NCI-H1048 (cell line): ENCODE measurements at regions not wholly inside any gene's neighbourhood (a gene's known extent, or its start where the extent isn't known, plus 50 kb on each side); places are given as distances from the start of the nearest gene placed in this dataset.

ENCODE experiments used
- DNase-seq: peaks from one replicate; lab custom pipeline; 2025; lab: John Stamatoyannopoulos, UW

DNA sequence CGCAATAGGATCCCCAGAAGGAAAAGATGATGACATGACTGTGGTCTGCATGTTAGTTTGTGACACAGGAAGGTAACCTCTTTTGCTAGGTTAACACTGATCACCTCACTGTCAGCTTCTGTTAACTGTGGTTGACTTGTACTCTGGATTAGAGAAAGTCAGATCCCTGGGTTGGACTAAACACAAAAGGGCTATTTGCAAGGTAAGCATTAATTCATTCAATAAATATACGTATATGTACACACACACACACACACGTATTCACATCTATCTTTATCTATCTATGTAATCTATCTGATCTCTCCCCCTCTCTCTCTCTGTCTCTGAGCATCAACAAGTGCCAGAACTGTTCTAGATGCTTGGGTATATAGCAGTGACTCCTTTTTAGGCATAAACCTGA is 136.1 kb upstream of the SNX19 start:
- no peak for DNase-seq

DNA sequence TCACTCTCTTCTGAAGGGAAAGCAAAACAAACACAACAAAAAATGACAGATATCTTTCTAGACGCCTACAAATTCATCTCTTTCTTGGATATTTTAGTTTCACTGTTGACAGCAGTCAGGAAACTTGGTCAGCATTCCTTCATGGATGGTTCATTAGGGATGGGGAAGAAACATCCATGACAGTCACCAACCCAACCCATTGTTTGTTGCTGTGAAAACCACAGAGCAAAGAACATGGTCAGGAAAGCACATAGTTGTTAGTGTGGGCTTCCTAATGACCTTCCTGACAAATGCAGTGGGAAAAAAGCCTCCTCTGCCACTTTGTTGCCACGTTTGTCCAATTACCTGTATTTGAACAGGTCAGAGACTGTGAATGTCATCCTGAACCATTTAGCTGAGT is 139.8 kb upstream of the SNX19 start:
- no peak for DNase-seq

DNA sequence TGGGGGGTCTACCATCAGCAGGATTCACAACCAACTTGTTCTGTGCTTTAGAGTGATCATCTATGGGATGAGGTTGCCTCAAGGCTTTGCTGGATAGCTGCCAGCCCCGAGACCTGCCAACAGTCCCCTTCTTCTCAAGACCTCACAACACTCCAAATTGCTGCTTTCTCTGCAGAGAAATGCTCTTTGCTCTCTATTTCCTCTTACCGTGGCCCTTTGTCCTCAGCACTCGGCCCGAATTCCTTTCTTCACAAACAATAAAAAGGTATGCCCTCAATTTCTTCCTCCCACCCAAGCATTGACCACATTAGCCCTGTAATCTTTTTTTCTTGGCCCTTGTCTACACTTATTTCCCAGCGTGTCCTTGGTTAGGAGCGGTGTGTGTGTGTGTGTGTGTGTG is 147.4 kb upstream of the SNX19 start:
- no peak for DNase-seq

DNA sequence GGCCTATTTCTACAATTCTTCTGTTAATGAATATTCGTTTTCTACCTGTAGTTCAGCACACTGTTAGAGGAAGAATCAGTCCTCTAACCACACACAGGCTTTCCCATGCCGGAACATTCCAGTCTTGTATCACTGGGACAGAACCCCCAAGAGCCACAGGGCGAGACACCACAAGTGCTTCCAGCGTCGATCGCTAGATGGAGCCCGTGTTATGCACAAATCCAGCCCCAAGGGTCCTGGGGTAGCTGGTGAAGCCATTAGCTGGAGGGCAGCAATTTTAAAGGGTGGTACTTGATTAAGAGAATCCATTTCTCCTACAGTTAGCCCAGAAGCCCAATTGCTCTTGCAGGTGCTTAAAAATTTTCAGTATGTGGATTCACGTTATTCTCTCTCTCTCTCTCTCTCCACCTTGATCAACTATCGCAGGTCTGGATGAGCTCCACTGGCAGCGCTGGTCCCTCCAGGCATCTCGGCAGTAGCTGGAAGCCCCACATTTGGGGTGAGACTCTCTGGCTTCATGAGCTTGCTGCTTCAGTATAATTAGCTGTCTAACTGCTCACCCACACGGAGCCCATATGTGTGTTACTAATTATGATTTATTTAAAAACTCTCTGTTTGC is 148.2 kb upstream of the SNX19 start:
- DNase-seq, result peak; percentile 3

DNA sequence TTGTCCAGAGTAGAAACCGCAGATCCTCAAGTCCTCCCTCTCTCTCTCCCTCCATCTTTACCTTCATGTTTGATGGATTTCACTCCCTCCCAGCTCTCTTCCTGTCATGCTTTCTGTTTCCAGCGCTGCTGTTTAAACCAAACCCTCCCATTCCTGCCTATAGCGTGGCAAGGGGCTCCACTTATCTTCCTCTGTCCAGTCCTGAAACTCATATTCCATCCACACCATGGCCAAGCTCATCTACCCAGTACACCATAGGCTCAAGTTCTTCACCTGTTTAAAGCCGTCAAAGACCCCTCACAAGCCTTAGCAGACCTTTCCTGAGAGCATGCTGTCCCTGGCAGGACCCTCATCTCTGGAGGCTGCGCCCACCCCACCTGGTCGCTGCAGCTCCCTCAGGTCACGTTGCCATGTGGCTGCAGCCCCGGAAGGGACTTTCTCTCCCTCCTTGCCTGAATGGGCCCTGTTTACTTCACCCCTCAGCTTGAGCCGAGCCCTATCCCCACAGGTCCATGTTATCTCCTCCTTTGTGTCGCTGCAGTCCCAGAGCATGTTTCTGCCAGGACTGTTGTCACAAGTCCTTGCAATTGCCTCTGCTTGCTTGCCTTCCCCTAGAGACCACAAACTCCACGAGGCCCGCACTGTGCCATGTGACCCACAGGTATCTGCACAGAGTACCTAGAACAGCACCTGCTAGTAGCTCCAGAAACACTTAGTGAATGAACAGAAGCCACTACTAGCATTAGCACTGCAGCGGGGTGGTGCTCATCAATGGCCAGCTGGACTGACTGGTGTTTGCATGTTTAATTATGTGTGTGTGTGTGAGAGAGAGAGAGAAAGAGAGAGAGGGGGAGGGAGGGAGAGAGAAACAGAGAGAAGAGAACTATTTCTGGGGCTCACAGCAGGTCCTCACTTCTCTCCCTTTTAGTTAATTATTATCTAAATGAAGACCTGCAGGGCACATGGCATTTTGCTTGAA is 149.4 kb upstream of the SNX19 start:
- DNase-seq, result no peak

DNA sequence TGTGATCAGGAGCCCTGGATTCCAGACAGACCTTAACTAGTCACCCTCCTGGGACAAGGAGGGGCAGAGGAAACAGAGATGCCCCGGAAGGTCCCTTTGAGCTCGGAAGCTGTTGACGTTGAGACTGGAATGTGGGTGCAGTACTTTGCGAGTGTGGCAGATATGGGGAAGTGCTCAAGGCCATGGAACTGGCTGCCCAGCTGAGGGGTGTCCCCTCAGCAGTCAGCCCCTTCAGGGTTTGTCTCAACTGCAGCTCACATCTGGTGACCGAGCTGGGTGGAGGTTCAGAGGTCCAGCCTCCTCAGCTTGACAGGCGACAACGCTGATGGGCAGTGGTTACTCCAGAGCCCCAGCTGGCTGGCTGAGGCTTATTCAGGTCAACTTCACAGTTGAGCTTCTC is 150.3 kb upstream of the SNX19 start:
- DNase-seq, result no peak

DNA sequence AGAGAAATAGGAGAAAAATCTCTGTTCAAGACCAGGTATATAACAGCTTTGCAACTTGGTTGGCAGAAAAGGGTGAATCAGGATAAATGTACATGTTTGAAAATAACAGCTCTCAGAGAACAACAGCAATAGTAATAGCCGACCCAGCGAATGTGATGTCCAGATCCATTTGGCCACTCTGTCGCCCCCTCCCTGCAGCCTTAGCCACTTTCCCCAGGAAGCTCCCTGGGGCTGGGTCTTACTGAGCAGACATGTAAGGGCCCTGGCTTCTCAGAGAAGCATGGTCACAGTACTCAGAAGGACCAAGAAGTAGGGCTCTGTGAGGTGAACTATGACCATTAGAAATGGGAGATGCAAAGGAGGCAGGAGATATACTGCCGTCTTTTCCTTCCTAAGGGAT is 154.1 kb upstream of the SNX19 start:
- no peak for DNase-seq

DNA sequence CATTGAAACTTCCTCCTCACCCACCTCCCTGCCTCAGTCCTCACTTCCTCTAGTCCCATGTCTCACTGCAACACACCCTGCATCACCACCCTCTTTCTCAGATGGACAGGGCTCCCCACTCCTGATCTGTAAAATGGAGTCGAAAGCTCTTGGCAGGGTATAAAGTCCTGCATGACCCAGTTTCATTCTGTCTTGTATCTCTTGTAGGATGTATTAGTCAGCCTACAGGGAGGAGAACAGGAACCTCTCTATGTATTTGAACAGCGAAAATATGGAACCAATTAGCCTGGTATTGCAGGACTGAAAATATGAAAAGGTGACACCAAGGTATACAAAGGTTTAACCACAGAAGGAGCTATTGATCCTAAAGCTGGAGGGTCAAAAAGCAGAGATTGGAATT is 156.9 kb upstream of the SNX19 start:
- DNase-seq, result no peak

DNA sequence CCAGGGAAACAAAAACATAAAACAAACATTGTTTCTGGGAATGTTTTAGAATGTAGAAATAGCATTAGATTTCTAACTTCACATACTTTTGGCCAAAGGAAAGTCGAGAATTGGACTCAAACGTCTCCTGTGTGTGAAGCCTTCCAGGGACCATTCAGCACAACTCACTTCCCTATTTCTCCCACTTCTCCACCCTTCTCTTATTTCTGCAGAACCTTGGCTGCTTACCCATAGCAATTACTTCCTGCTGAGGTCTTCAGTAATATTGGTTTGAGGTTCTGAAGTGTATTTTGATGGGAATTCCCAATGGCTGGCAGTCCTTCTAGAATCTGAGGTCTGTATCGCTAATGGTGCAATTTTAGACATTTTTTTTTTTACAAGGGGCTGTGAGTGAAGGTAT is 158.3 kb upstream of the SNX19 start:
- no peak for DNase-seq

DNA sequence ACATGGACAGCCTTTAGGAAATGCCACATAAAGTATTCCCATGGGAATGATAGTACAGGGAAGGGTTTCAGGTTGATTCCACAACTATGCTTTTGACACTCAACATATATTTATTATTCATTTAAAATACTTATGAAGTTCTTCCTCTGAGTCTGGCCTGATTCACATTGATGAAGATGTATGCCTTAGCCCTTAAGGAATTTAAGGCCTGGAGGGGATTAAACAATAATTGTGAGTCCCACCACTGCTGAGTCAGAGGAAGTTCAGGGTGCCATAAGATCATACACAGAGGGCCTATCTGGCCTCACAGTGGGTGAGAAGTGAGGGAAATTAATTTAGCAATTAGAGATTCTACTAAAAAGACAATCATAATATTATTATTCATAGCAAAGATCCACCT is 161.1 kb upstream of the SNX19 start:
- no peak for DNase-seq

DNA sequence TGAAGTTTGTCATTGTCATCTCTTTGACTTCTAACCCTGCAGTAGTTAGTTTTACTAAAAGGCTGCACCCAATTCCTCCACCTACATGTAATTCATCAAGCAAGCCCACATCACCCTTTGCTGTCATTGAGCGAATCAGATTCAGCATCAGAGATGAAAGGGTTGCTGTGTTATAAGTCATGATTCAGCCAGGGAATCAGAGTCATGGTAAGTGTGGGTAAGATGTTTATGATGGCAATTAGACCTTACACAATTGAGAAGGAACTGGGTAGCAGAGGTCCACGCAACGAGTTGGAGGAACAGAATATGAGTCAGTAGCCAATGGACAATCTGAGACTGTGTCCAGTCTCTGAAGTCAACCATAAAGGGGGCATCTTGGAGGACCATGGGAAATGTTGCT is 162.8 kb upstream of the SNX19 start:
- no peak for DNase-seq

DNA sequence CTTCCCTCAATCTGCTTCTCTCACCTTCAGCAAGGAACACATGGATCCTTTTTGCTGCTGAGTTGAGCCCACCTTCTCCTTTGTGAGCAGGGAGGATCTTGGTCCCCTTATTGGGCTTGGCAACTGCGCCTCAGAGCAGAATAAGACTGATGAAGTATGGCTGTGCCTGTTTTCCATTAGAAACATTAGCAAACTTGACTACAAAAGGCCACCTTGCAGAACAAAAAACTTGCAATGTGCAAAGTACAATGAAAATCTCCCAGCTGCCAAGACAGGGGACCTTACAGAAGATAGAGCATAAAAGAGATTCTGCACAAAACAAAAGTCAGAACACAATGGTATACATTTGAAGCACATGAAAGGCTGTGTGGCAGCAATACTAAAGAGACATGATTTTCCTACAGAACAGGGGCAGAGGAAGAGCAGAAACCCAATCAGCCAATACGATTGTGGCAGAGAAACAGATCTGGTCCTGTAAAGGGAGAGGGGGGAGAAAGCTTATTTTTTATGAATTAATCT is 173.5 kb upstream of the SNX19 start:
- no peak for DNase-seq

DNA sequence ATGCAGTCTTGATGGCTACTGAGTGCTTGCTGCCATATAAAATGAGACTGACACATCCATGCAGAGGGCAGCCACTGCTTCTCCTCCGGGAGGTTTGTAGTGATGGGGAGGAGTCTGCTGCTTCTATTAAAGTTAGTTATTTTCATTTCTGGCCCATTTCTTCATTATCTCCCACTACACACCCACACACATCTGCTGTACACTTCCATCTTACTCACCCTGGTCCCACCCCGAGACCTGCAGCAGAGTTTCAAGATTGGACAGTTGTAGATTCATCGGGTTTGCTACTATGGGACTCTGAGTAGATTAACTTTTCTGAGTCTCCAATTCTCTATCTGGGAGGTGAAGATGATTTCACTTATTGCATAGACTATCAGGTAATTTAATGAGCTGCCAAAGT is 176.2 kb upstream of the SNX19 start:
- DNase-seq, result no peak

DNA sequence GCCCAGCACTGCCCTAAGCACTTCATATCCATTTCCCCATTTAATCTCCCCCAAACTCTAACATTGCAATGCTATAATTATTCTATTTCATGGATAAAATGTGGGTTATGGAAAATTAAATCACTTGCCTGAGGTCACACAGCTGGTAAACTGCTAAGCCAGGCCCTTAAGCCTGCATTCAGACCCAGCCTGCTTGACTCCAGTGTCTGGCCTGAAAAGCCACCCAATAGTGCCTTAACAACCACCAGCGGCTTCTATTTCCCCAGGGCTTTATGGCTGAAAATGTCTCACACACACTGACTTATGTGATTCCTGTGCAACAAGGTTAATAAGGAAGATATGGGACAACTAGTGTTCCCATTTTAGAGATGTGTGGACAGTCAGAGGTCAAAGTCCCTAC is 178.5 kb upstream of the SNX19 start:
- DNase-seq, result no peak

DNA sequence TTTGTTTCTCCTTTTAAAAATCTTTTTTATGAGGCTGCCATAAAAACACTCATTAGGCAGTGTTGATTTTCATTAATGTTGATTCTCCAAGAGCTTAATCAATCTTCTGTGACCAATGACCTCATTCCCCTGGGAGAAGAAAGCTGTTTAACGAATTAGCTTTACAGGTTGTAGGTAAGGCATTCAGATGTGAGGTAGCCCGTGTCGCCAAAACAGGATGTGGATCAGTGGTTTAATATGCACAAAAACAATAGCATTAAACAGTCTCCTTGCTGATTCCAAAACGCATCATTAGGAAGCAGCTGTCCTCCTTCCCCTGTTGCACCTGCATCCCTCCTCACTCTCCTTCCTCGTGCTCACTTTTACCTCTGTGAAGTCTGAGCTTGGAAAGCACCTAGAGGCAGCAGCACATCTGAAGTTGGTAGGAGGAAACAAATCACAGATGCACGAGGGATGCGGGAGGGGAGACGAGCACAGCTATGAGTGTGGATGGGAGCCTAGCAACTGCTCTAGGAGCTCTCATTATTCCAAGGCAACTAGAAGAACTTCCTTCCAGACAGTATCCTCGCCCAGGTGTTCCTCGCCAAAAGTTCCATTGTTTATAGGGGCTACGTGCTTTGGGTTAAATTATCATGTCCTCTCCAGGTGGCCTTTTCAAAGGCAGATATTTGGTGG is 179.4 kb upstream of the SNX19 start:
- DNase-seq, result no peak

DNA sequence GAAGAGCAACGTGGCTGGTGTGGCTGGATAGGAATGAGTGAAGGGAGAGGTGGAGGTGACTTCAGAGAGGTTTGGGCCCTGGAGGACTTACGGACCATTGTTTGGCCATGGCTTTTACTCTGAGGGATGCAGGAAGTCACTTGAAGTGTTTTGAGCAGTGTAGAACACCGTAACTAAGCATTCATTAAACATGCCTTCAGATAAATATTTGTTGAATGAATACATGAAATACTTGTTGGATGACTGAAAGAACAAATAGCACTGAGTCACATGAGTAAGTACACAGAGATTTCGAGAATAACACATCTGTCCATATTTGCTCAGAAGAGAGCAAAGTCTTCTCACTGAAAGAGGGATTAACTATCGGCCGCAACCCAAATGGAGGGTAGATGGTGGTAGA is 182.7 kb upstream of the SNX19 start:
- DNase-seq, result no peak

DNA sequence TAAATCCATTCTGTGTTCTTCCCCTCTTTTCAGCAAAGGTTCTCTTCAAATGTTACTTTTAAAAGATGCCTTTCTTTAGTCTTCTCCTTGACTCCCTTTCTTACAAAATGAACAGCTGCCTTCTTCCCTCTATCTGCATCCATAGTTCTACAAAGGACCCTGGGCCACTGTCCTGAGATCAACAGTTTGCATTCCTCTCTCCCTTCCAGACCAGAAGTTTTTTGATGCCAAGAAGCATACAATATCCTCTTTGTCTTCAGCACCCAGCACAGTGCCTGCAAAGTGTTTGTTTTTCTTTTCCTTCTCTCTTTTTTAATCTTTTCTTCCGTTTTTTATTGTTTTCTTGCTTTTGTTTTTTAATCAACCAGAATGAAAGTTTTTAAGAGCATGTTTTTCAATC is 183.5 kb upstream of the SNX19 start:
- DNase-seq, result no peak

DNA sequence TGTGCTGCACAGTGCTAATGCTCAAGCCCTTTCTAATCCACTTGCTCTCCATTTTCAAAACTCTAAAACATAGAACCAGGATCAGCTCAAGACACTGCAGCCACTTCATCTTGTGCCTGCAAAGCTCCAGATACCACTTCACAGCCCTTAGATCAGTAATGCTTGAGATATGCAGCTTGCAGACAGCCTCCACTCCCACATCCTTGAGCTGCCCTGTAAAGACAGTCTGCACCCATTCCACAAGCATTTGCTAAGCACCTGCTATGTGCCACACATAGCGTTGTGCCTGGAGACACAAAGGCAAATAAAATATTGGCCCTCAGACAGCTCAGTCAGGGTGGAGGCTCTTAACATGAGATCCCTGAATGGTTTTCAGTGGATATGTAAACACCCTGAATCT is 192.5 kb upstream of the SNX19 start:
- DNase-seq, result no peak

DNA sequence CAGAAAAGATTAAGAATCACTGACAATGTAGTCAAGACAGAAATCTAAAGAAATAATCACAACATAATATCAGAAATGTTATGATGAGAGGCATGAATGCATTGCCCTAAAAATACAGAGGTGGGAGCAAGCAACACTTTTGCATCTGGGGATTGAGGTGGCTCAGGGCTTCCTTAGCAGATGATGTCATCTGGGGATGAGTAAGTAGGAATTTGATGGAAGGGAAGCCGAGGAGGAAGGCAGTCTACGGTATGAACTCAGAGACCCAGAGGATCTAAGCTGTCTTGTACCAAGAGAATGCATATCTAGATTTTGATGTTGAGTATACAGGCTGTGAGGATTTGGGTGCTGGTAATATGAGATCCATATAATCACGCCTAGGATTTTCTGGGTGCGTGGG is 193.0 kb upstream of the SNX19 start:
- no peak for DNase-seq

DNA sequence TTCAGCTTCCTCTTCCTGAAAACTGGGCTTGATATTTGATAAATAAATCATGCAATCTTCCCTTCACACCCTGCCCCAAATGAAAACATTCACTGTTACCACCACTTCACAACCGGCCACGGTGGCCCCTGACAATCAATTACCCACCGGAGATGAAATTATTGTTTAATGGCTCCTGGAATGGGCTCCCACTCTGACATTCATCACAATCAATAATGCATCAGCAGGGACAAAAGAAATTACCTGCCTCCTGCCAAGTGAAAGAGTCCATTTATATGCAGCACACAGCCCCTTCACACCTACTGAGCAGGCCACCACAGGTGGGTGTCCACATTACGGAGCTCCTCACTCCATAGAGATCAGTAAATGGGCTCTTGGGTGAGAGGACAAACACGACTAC is 193.5 kb upstream of the SNX19 start:
- no peak for DNase-seq

DNA sequence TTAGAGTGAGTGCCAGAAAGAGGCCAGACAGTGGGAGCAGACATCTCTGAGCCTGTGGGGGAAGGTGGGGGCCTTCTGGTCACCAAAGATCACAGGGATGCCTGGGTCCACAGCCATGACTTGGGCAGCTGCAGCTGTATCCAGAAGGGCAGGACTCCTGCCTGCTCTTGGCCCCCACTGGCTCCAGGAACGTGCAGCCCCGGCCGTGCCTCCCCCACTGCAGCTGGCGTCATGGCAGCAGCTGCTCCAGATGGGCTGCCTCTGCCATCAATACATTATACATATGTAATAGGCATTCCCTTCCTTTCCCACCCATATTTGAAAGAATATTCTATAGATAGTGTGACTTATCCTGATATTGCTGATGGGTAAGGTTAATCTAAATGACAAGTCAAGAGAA is 195.5 kb upstream of the SNX19 start:
- DNase-seq, result no peak

DNA sequence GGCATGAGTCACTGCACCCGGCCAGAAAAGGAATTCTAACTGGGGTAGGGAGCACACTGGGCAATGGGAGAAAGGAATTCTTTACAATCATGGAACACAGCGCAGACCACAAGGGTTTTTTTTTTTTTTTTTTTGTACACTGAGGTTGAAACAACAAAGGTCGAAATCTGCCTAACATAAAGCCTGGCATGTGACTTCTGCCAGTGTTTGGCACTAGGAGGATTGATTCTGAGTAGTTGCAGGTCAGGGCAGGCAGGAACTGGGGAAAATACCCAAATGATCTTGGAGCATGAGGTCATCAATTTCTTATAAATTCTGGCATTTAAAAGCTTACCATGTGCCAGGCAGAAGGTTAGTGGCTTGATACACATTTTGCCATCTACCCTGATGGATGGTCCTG is 202.0 kb upstream of the SNX19 start:
- DNase-seq, result no peak
